ENCODE measurements at regions not wholly inside any gene's neighbourhood (a gene's known extent, or its start where the extent isn't known, plus 50 kb on each side); places are given as distances from the start of the nearest gene placed in this dataset.

DNA sequence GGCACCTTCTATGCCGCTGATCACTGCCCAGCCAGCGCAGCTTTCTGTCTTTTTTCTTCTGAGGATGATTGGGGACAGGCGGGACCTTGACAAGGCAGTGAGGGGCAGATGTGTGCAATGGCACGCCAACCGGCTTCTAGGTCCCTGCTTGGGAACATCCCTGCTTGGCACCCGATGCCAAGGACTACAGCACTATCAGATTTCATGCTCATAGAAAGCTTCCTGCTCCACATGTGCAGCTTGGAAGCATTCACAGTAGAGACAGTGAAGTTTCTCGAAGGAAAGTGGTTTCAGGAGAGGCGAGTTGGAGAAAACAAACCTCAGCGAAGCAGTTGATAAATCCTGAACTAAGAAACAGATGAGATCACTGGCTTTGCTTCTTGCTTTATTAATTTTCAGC lies 267.5 kb upstream of the HABP2 start:
- DNase-seq (ENCODE audit: low read depth), result no peak
- TF ChIP-seq, protein P1, sequence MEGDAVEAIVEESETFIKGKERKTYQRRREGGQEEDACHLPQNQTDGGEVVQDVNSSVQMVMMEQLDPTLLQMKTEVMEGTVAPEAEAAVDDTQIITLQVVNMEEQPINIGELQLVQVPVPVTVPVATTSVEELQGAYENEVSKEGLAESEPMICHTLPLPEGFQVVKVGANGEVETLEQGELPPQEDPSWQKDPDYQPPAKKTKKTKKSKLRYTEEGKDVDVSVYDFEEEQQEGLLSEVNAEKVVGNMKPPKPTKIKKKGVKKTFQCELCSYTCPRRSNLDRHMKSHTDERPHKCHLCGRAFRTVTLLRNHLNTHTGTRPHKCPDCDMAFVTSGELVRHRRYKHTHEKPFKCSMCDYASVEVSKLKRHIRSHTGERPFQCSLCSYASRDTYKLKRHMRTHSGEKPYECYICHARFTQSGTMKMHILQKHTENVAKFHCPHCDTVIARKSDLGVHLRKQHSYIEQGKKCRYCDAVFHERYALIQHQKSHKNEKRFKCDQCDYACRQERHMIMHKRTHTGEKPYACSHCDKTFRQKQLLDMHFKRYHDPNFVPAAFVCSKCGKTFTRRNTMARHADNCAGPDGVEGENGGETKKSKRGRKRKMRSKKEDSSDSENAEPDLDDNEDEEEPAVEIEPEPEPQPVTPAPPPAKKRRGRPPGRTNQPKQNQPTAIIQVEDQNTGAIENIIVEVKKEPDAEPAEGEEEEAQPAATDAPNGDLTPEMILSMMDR (conservative IDR thresholded peaks at IDR 0.05; ENCODE audit: low read depth, low read length), result no peak
- no peak overlapping the region for H3K4me3 ChIP-seq (ENCODE audit: low read depth, low read length)

DNA sequence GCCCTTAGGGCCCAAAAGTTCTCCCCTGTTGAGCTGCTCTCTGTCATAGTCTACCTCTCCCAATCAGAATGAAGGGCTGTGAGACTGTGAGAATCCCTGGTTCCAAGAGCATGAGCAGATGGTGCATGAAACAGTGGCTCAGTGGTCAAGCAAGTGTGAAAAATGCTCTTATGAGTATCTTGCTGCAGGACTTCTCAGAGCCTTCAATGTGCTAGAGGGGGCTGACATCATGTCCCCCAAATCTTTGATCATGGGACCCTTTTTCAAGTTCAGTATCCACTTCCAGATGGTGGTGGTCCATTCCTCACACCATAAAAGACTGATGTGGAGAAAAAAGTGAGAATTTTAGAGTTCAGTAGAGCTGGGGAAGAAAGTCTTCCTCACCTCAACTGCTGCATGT lies 265.3 kb upstream of the HABP2 start:
- TF ChIP-seq, protein P1 (conservative IDR thresholded peaks at IDR 0.05; ENCODE audit: low read depth, low read length), result no peak
- no peak overlapping the region for H3K4me3 ChIP-seq (ENCODE audit: low read depth, low read length)
- DNase-seq (ENCODE audit: low read depth), result no peak

DNA sequence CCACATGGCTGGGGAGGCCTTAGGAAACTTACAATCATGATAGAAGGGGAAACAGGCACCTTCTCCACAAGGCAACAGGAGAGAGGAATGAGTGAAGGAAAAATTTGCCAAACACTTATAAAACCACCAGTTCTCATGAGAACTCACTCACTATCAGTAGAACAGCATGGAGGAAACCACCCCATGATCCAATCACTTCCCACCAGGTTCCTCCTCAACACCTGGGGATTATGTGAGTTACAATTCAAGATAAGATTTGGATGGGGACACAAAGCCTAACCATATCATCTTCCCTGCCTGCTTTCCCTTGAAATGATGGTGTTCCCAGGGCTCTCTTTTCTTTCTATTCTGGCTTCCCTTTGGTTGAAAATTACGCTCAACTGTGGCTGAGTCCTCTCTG lies 262.7 kb upstream of the HABP2 start:
- TF ChIP-seq, protein P1 (conservative IDR thresholded peaks at IDR 0.05; ENCODE audit: low read depth, low read length), result no peak
- DNase-seq (ENCODE audit: low read depth), result no peak
- H3K4me3 ChIP-seq (ENCODE audit: low read depth, low read length), result no peak overlapping the region

DNA sequence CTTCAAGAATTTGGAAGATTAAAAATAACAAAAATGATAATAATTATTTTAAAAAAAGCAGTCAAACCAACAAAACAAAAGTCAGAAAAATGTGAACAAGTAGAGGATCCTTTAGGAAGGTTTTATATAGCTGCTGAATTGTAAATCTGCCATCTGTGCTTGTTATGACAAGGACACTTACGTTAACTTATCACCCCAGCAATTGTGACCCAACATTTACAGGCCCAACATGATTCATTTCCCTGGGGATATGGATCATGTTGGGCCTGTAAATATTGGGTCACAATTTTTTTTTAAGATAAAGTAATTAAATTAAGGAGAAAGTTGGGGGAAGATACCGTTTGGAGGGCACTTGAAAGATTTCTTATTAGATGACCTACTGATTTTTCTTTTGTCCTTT lies 261.4 kb upstream of the HABP2 start:
- TF ChIP-seq, protein P1 (conservative IDR thresholded peaks at IDR 0.05; ENCODE audit: low read depth, low read length), result no peak
- no peak overlapping the region for H3K4me3 ChIP-seq (ENCODE audit: low read depth, low read length)
- no peak for DNase-seq (ENCODE audit: low read depth)

DNA sequence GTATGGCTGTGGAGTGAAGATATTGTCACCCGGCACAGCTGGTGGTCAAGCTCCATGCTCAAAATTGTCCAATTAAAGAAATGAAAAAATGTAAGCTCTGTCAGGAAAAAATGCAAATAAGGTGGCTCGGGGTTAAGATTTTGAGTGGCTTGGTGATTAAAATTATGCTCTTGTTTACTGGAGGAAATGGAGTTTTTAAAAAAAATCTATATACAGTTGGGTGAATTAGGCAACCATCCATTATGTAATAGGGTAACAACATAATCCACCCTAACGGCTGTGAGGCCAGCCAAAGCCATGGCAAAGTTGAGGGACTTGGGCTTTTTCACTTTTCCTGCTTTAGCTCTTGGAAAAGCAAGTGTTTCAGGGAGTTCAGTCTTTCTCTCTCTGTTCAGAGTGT lies 260.8 kb upstream of the HABP2 start:
- no peak overlapping the region for H3K4me3 ChIP-seq (ENCODE audit: low read depth, low read length)
- TF ChIP-seq, protein P1 (conservative IDR thresholded peaks at IDR 0.05; ENCODE audit: low read depth, low read length), result no peak
- DNase-seq (ENCODE audit: low read depth), result no peak

DNA sequence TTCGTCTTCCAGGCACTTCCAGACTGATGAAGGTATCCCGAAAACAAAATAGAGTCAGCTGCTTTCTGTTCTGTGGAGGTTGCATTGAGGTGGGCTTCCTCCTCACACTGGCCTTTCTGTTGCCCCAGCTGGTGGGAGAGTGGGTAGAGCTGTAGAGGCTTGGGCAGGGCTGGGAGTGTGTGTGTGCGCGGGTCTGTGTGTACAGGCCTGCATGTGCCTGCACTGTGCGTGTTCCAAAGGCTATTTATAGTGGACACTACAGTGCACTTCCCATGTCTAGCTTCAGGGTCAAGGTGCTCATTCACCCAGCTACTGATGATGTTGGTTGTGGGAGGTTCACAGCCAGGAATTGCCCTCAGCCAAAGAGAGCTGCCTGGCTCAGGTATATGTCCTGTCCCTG lies 260.1 kb upstream of the HABP2 start:
- TF ChIP-seq, protein P1 (conservative IDR thresholded peaks at IDR 0.05; ENCODE audit: low read depth, low read length), result no peak
- H3K4me3 ChIP-seq (ENCODE audit: low read depth, low read length), result no peak overlapping the region
- DNase-seq (ENCODE audit: low read depth), result no peak

DNA sequence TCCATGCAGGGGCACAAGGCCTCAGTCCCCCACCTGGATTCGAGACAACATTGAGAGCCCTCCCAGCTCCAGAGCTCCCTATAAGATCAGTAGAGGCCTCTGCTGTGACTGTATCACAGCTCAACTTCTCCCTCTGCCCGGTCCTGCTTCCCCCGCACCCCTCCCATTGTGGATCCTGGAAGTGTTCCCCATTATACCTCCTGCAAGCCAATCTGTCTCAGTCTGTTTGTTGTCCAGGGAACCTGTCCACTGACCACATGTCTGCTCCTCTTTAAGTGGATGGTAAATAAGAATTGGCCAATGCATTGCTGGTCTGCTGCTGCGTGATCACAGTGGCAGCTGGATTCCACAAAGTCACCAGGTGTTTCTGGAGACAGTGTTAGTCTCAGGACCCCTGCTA lies 259.7 kb upstream of the HABP2 start:
- TF ChIP-seq, protein P1 (conservative IDR thresholded peaks at IDR 0.05; ENCODE audit: low read depth, low read length), result no peak
- no peak for DNase-seq (ENCODE audit: low read depth)
- no peak overlapping the region for H3K4me3 ChIP-seq (ENCODE audit: low read depth, low read length)

All from choroid plexus epithelial cell (primary cell).